Brain microvascular endothelial cell (primary cell): ENCODE measurements at regions not wholly inside any gene's neighbourhood (a gene's known extent, or its start where the extent isn't known, plus 50 kb on each side); places are given as distances from the start of the nearest gene placed in this dataset.
"Not testable (repeated sequence)": the region's sequence is repeated elsewhere in the genome, so short reads cannot be mapped to it uniquely, and the experiment has no call there.

Experiments
- DNase-seq: peaks from one replicate; pipeline ENCODE4 v3.0.0-alpha.2; 2020
- H3K27ac ChIP-seq: fragments of 250-450 bp; sonication (Bioruptor Pico); 2 replicates; pipeline ENCODE4 v1.5.1; 2020; ENCODE audit warnings: mild to moderate bottlenecking, moderate library complexity
- H3K27me3 ChIP-seq: fragments of 250-450 bp; sonication (Bioruptor Pico); replicated peaks from 2 replicates; pipeline ENCODE4 v1.5.1; 2020; ENCODE audit warnings: mild to moderate bottlenecking
- H3K36me3 ChIP-seq: fragments of 250-450 bp; sonication (Bioruptor Pico); replicated peaks from 2 replicates; pipeline ENCODE4 v1.5.1; 2020; ENCODE audit warnings: mild to moderate bottlenecking
- H3K4me3 ChIP-seq: 2 replicates; pipeline ENCODE4 v1.5.1; 2011; ENCODE audit warnings: low read depth, mild to moderate bottlenecking, control low read depth, low read length, moderate library complexity
- in situ Hi-C: cut with HindIII; loops from 2 replicates; pipeline ENCODE4 v1.10.0; 2017; ENCODE audit warnings: low sequenced_read_pairs, low pct_ligation_motif_present
- TF ChIP-seq, protein P1 (sequence below): IDR thresholded peaks from 2 replicates; pipeline ENCODE4 v1.5.1; 2011; ENCODE audit warnings: low read depth, mild to moderate bottlenecking, moderate library complexity, low read length, control low read depth, inconsistent platforms; ENCODE audit errors: missing control alignments

GRCh38 chr15:19988094-19988660 is 553.4 kb downstream of the GOLGA6L6 start:
- TF ChIP-seq, protein P1, sequence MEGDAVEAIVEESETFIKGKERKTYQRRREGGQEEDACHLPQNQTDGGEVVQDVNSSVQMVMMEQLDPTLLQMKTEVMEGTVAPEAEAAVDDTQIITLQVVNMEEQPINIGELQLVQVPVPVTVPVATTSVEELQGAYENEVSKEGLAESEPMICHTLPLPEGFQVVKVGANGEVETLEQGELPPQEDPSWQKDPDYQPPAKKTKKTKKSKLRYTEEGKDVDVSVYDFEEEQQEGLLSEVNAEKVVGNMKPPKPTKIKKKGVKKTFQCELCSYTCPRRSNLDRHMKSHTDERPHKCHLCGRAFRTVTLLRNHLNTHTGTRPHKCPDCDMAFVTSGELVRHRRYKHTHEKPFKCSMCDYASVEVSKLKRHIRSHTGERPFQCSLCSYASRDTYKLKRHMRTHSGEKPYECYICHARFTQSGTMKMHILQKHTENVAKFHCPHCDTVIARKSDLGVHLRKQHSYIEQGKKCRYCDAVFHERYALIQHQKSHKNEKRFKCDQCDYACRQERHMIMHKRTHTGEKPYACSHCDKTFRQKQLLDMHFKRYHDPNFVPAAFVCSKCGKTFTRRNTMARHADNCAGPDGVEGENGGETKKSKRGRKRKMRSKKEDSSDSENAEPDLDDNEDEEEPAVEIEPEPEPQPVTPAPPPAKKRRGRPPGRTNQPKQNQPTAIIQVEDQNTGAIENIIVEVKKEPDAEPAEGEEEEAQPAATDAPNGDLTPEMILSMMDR: no peak
- Histone ChIP-seq H3K4me3 (no peak overlapping the region), H3K27ac (no peak overlapping the region), H3K36me3 (no peaks in the 10 kb centered on the region), H3K27me3 (no peaks in the 10 kb centered on the region)
- in situ Hi-C loops: no loop called here
- no peak for DNase-seq

- TF ChIP-seq, protein P1: no peak
- no peak overlapping the region for H3K27ac ChIP-seq
- DNase-seq: no peak
- H3K4me3 ChIP-seq: no peak overlapping the region
- no peaks in the 10 kb centered on the region for H3K27me3 ChIP-seq
- no peaks in the 10 kb centered on the region for H3K36me3 ChIP-seq
- in situ Hi-C loops: no loop called here
These were observed 554.1 kb downstream of the GOLGA6L6 start for GRCh38 chr15:19987389-19988048.

GRCh38 chr15:19984101-19984500 is 557.5 kb downstream of the GOLGA6L6 start:
- in situ Hi-C loops: no loop called here
- no peak for DNase-seq
- Histone ChIP-seq H3K36me3 (no peaks in the 10 kb centered on the region), H3K27me3 (no peaks in the 10 kb centered on the region), H3K4me3 (no peak overlapping the region), H3K27ac (no peak overlapping the region)
- TF ChIP-seq, protein P1: no peak

- DNase-seq: no peak
- no peak overlapping the region for H3K4me3 ChIP-seq
- no peaks in the 10 kb centered on the region for H3K36me3 ChIP-seq
- TF ChIP-seq, protein P1: no peak
- H3K27me3 ChIP-seq: no peaks in the 10 kb centered on the region
- in situ Hi-C loops: no loop called here
- no peak overlapping the region for H3K27ac ChIP-seq
These were observed 566.6 kb downstream of the GOLGA6L6 start for GRCh38 chr15:19974998-19975397.

GRCh38 chr15:19973718-19974117 is 567.9 kb downstream of the GOLGA6L6 start:
- DNase-seq: no peak
- in situ Hi-C loops: no loop called here
- Histone ChIP-seq H3K36me3 (no peaks in the 10 kb centered on the region), H3K27me3 (no peaks in the 10 kb centered on the region), H3K27ac (no peak overlapping the region), H3K4me3 (no peak overlapping the region)
- TF ChIP-seq, protein P1: no peak

DNA sequence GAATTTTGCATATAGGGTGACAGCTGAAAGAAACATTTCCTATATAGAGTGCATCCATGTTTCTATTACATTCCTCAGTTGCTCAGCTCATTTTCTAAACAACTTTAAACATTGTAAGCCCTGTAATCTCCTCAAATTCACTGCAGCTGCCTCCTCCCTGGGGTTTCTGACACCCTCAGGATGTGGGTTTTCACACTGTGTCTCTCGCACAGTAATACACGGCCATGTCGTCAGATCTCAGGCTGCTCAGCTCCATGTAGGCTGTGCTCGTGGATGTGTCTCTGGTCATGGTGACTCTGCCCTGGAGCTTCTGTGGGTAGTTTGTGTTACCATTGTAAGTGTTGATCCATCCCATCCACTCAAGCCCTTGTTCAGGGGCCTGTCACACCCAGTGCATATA is 569.0 kb downstream of the GOLGA6L6 start:
- in situ Hi-C loops, H3K27ac ChIP-seq, H3K27me3 ChIP-seq, H3K4me3 ChIP-seq, H3K36me3 ChIP-seq, DNase-seq: not testable (repeated sequence)

- DNase-seq, H3K36me3 ChIP-seq, H3K27me3 ChIP-seq, H3K4me3 ChIP-seq, in situ Hi-C loops, H3K27ac ChIP-seq: not testable (repeated sequence)
These were observed 576.0 kb downstream of the GOLGA6L6 start for GRCh38 chr15:19965574-19965973.

GRCh38 chr15:19964480-19964879 is 577.1 kb downstream of the GOLGA6L6 start:
- H3K27me3 ChIP-seq, H3K4me3 ChIP-seq, DNase-seq, H3K27ac ChIP-seq, in situ Hi-C loops, H3K36me3 ChIP-seq: not testable (repeated sequence)
